ENCODE measurements at regions not wholly inside any gene's neighbourhood (a gene's known extent, or its start where the extent isn't known, plus 50 kb on each side); places are given as distances from the start of the nearest gene placed in this dataset.

- Histone ChIP-seq H3K36me3 (ENCODE audit: control insufficient read depth in 1 of 2, insufficient read depth in 2 of 2, low read length in 2 of 2) (no peaks in the 10 kb centered on the region), H3K4me2 (ENCODE audit: low read length) (no peak overlapping the region), H4K20me1 (ENCODE audit: insufficient read depth) (no peaks in the 10 kb centered on the region), H3K4me1 (ENCODE audit: control insufficient read depth in 1 of 2, insufficient read depth in 2 of 2, low read length in 2 of 2) (no peaks in the 10 kb centered on the region), H3K27me3 (ENCODE audit: insufficient read depth, low read length) (no peaks in the 10 kb centered on the region), H3K9me2 (ENCODE audit: insufficient read depth) (no peaks in the 10 kb centered on the region), H3K79me2 (ENCODE audit: insufficient read depth, low read length) (no peaks in the 10 kb centered on the region), H3K9me3 (ENCODE audit: control insufficient read depth in 1 of 2, insufficient read depth in 1 of 2, low read depth in 1 of 2, low read length in 2 of 2) (peaks cover 12 to 30% of the 10 kb centered on the region in 2 experiments; a peak in 2 of 4 replicates), H2AFZ (ENCODE audit: low read depth, low read length, poor library complexity, severe bottlenecking) (no peak overlapping the region), H3K9ac (ENCODE audit: low read length) (no peak overlapping the region), H3K4me3 (replicated peaks in 1 of 2; ENCODE audit: low read depth in 1 of 2, low read length in 2 of 2) (no peak overlapping the region), H3K27ac (ENCODE audit: low read depth, low read length) (no peak overlapping the region)
- BruUV-seq (replicated peaks): no TSS peak
- ChIA-PET POLR2A (no interaction called here), CTCF (no interaction called here), RAD21 (ENCODE audit: low non-redundant PET in 1 of 2, low total read pairs in 2 of 2, uncharacterized antibody in 2 of 2, unreplicated experiment in 2 of 2) (no interaction called here)
- intact Hi-C loops (cut with micrococcal nuclease): no loop called here
- DNase-seq (ENCODE audit: low read depth, low spot score): no peak
- TF ChIP-seq CEBPB (IDR thresholded peaks at IDR 0.05; ENCODE audit: low read depth): no peak
- no peak for TF ChIP-seq ZBTB33 (IDR thresholded peaks at IDR 0.05; ENCODE audit: extremely low read depth, insufficient replicate concordance, low read length)
- no peak for TF ChIP-seq POLR2A (IDR thresholded peaks at IDR 0.05; ENCODE audit: borderline replicate concordance, extremely low read depth, insufficient read depth, insufficient read length)
- no peak for TF ChIP-seq ZFX (IDR thresholded peaks at IDR 0.05)
- no peak for TF ChIP-seq EZH2phosphoT487 (IDR thresholded peaks at IDR 0.05; ENCODE audit: borderline replicate concordance)
- TF ChIP-seq CBX3 (IDR thresholded peaks at IDR 0.05; ENCODE audit: low read depth): no peak
- no peak for TF ChIP-seq EZH2 (IDR thresholded peaks at IDR 0.05)
- TF ChIP-seq EGR1 (IDR thresholded peaks at IDR 0.05; ENCODE audit: low read depth): no peak
- TF ChIP-seq SRF (IDR thresholded peaks at IDR 0.05; ENCODE audit: low read depth): no peak
- no peak for TF ChIP-seq REST (IDR thresholded peaks at IDR 0.05; ENCODE audit: low read depth)
- no peak for TF ChIP-seq ZNF274 (IDR thresholded peaks at IDR 0.05; ENCODE audit: low read depth, low read length)
- TF ChIP-seq TCF7L2 (IDR thresholded peaks at IDR 0.05; ENCODE audit: borderline replicate concordance, extremely low read depth, insufficient read depth, insufficient read length): no peak
- TF ChIP-seq SP1 (IDR thresholded peaks at IDR 0.05; ENCODE audit: low read depth): no peak
- no peak for TF ChIP-seq RAD21 (IDR thresholded peaks at IDR 0.05; ENCODE audit: low read depth)
- no peak for TF ChIP-seq MAX (IDR thresholded peaks at IDR 0.05)
- no peak for TF ChIP-seq SIN3A (IDR thresholded peaks at IDR 0.05; ENCODE audit: low read depth)
- TF ChIP-seq ELF1 (IDR thresholded peaks at IDR 0.05; ENCODE audit: borderline replicate concordance, low read depth): no peak
- no peak for TF ChIP-seq CTCF (IDR thresholded peaks at IDR 0.05 in 2 of 3, conservative IDR thresholded peaks at IDR 0.05 in 1 of 3; ENCODE audit: borderline replicate concordance in 1 of 3, insufficient read depth in 1 of 3, low read depth in 2 of 3, low read length in 2 of 3)
- no peak for ATAC-seq
Measured at GRCh38 chr18:72329533-72329932, 214.6 kb downstream of the CBLN2 start.

Measured in HCT116 (cell line).